ENCODE measurements at regions not wholly inside any gene's neighbourhood (a gene's known extent, or its start where the extent isn't known, plus 50 kb on each side); places are given as distances from the start of the nearest gene placed in this dataset.

DNA sequence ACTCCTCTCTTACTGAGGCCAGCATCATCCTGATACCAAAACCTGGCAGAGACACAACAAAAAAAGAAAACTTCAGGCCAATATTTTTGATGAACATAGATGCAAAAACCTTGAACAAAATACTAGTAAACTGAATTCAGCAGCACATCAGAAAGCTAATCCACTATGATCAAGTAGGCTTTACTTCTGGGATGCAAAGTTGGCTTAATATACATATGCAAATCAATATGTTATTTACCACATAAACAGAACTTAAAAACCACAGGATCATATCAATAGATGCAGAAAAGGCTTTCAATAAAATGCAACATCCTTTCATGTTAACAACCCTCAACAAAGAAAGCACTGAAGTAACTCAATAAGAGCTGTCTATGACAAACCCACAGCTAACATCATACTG, 414.5 kb upstream of the MCTP2 start:
- TF ChIP-seq, protein P1, sequence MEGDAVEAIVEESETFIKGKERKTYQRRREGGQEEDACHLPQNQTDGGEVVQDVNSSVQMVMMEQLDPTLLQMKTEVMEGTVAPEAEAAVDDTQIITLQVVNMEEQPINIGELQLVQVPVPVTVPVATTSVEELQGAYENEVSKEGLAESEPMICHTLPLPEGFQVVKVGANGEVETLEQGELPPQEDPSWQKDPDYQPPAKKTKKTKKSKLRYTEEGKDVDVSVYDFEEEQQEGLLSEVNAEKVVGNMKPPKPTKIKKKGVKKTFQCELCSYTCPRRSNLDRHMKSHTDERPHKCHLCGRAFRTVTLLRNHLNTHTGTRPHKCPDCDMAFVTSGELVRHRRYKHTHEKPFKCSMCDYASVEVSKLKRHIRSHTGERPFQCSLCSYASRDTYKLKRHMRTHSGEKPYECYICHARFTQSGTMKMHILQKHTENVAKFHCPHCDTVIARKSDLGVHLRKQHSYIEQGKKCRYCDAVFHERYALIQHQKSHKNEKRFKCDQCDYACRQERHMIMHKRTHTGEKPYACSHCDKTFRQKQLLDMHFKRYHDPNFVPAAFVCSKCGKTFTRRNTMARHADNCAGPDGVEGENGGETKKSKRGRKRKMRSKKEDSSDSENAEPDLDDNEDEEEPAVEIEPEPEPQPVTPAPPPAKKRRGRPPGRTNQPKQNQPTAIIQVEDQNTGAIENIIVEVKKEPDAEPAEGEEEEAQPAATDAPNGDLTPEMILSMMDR (IDR thresholded peaks at IDR 0.05), result no peak
- TF ChIP-seq POLR2A (IDR thresholded peaks at IDR 0.05), result no peak

Measured in uterus (tissue), 2 donors.